ENCODE measurements at regions not wholly inside any gene's neighbourhood (a gene's known extent, or its start where the extent isn't known, plus 50 kb on each side); places are given as distances from the start of the nearest gene placed in this dataset.

GRCh38 chr4:130238121-130238520 is 1142.2 kb downstream of the C4orf33 start:
- H3K4me1 ChIP-seq (ENCODE audit: control insufficient read depth, insufficient read depth, low read length) = no peaks in the 10 kb centered on the region
- no peak for DNase-seq
- dilution Hi-C loops (cut with HindIII; ENCODE audit: low sequenced_read_pairs, unreplicated experiment) = no loop called here
- H2BK5ac ChIP-seq (ENCODE audit: low read depth, low read length, poor library complexity, severe bottlenecking) = no peak overlapping the region
- H3K23ac ChIP-seq (ENCODE audit: low read depth, low read length) = no peak overlapping the region
- no peak overlapping the region for H3K14ac ChIP-seq (replicated peaks; ENCODE audit: low read depth, low read length)
- H3K9ac ChIP-seq (ENCODE audit: low read depth, low read length) = no peak overlapping the region
- WGBS, 2 experiments (ENCODE audit: extremely low coverage in 2 of 2, insufficient read length in 1 of 2) = no CpG with 5 or more reads among the region's 3 CpGs
- no peak overlapping the region for H3K4me3 ChIP-seq (ENCODE audit: insufficient read depth, low read depth, low read length)
- no peaks in the 10 kb centered on the region for H3K79me1 ChIP-seq (ENCODE audit: low read depth in 1 of 2, low read length in 2 of 2)
- H2AK5ac ChIP-seq (ENCODE audit: low read depth, low read length) = no peak overlapping the region
- H3K27ac ChIP-seq (ENCODE audit: insufficient read depth, low read length) = no peak overlapping the region
- no peak overlapping the region for H2BK15ac ChIP-seq (ENCODE audit: low read depth, low read length)
- no peak for ATAC-seq (ENCODE audit: low read depth)
- in situ Hi-C loops (cut with MboI; ENCODE audit: low sequenced_read_pairs) = no loop called here
- H4K5ac ChIP-seq (ENCODE audit: low read depth, low read length) = no peak overlapping the region
- H3K36me3 ChIP-seq (ENCODE audit: control insufficient read depth, insufficient read depth, low read length) = no peaks in the 10 kb centered on the region
- TF ChIP-seq CEBPB (IDR thresholded peaks at IDR 0.05; ENCODE audit: low read depth, low read length) (no peak), POLR2A (IDR thresholded peaks at IDR 0.05; ENCODE audit: low read depth, low read length) (no peak), SMC3 (IDR thresholded peaks at IDR 0.05; ENCODE audit: low read depth, low read length) (no peak), CTCF (conservative IDR thresholded peaks at IDR 0.05; ENCODE audit: low read depth, low read length) (no peak), RFX5 (IDR thresholded peaks at IDR 0.05; ENCODE audit: low read depth, low read length) (no peak), RAD21 (IDR thresholded peaks at IDR 0.05; ENCODE audit: low read length) (no peak), FOS (IDR thresholded peaks at IDR 0.05; ENCODE audit: low read depth, low read length) (no peak), MAFK (IDR thresholded peaks at IDR 0.05; ENCODE audit: low read depth, low read length) (no peak), NFE2L2 (IDR thresholded peaks at IDR 0.05; ENCODE audit: low read depth, low read length) (no peak), MAZ (IDR thresholded peaks at IDR 0.05; ENCODE audit: borderline replicate concordance, low read depth, low read length) (no peak)
- TF ChIP-seq, protein P1, sequence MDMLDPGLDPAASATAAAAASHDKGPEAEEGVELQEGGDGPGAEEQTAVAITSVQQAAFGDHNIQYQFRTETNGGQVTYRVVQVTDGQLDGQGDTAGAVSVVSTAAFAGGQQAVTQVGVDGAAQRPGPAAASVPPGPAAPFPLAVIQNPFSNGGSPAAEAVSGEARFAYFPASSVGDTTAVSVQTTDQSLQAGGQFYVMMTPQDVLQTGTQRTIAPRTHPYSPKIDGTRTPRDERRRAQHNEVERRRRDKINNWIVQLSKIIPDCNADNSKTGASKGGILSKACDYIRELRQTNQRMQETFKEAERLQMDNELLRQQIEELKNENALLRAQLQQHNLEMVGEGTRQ (IDR thresholded peaks at IDR 0.05; ENCODE audit: low read depth, low read length) = no peak
- intact Hi-C loops (cut with micrococcal nuclease) = no loop called here
- no peak overlapping the region for H4K8ac ChIP-seq (ENCODE audit: low read depth in 2 of 2, low read length in 2 of 2)
- no peak overlapping the region for H2AK9ac ChIP-seq (replicated peaks; ENCODE audit: low read depth, low read length, poor library complexity)
- H4K91ac ChIP-seq (ENCODE audit: insufficient read depth, low read depth, low read length) = no peak overlapping the region
- no peak overlapping the region for H2BK20ac ChIP-seq (ENCODE audit: low read depth, low read length)
- H3K18ac ChIP-seq (ENCODE audit: low read depth, low read length) = no peak overlapping the region
- ChIA-PET POLR2A (ENCODE audit: unreplicated experiment) (no interaction called here), CTCF (no interaction called here)
- no peaks in the 10 kb centered on the region for H3K9me3 ChIP-seq (ENCODE audit: control insufficient read depth, insufficient read depth, low read length)
- BruUV-seq (replicated peaks) = no TSS peak
- H3K9me1 ChIP-seq (ENCODE audit: insufficient read depth, low read length) = no peaks in the 10 kb centered on the region
- no peaks in the 10 kb centered on the region for H3K27me3 ChIP-seq (ENCODE audit: control insufficient read depth, insufficient read depth, low read length)
- H2AFZ ChIP-seq (replicated peaks; ENCODE audit: low read length, poor library complexity) = no peak overlapping the region
- H3K4ac ChIP-seq (ENCODE audit: low read depth, low read length) = no peak overlapping the region
- no peaks in the 10 kb centered on the region for H4K20me1 ChIP-seq (ENCODE audit: insufficient read depth, low read length)
- no peak overlapping the region for H2BK120ac ChIP-seq (ENCODE audit: low read depth, low read length)
- no peak overlapping the region for H3K56ac ChIP-seq (ENCODE audit: extremely low read depth, insufficient read depth, low read length)
- H3K4me2 ChIP-seq (ENCODE audit: low read depth, low read length) = no peak overlapping the region

Data from IMR-90 (cell line).